K562 (cell line): ENCODE measurements at regions not wholly inside any gene's neighbourhood (a gene's known extent, or its start where the extent isn't known, plus 50 kb on each side); places are given as distances from the start of the nearest gene placed in this dataset.

ENCODE experiments used
- ATAC-seq: fragments of 200-7000 bp; cut with Tn5 transposase; 3 replicates; pipeline ENCODE4 v1.9.1; 2020; ENCODE audit warnings: moderate library complexity
- BruUV-seq: library from RNA; stranded (reverse); fragments of 400-500 nt; replicated peaks from 2 replicates; lab custom pipeline; 2021; lab: Mats Ljungman, UMichigan
- CTCF ChIA-PET: fragments of 300-600 bp; formaldehyde crosslinking; extraction: SDS; loops from one replicate; lab custom pipeline; 2021; ENCODE audit warnings: low intra/inter-chr PET ratio; lab: Yijun Ruan, JAX
- POLR2A ChIA-PET: fragments of 300-600, 350-650 bp; sonication (Branson Sonifier 250); formaldehyde crosslinking; extraction: SDS; loops from one replicate; lab custom pipeline; 2021; ENCODE audit warnings: antibody characterized with exemption, inconsistent platforms; lab: Yijun Ruan, JAX
- DNase-seq, 4 experiments: peaks; one replicate each; pipeline versions ENCODE4 v3.0.0 to v3.0.0-alpha.2; 2011 to 2018; ENCODE audit warnings: low spot score in 3 of 4, mixed read lengths in 3 of 4; ENCODE audit errors: extremely low read depth in 1 of 4
- FAIRE-seq: peaks from 2 replicates; lab custom pipeline; 2011; peaks lifted over from hg19 to GRCh38; lab: Jason Lieb, UNC
- H2AFZ ChIP-seq: 2 replicates; pipeline ENCODE4 v1.6.0; 2011; ENCODE audit warnings: low read depth, low read length, control low read depth, inconsistent platforms
- H3K27ac ChIP-seq: fragments of 200-600 bp; 3 replicates; pipeline ENCODE4 v1.8.0; 2011; ENCODE audit warnings: low read depth, mild to moderate bottlenecking, control low read depth, inconsistent platforms, low read length, moderate library complexity, mixed read lengths; ENCODE audit errors: extremely low read depth
- H3K27me3 ChIP-seq, 2 experiments: fragments of 300-600 bp in 1 of 2; 2 replicates in 1 of 2; 3 replicates in 1 of 2; pipeline versions ENCODE4 v1.6.0 to v1.8.0; 2011; ENCODE audit warnings: inconsistent platforms in 2 of 2, low read length in 2 of 2, mild to moderate bottlenecking in 1 of 2, mixed read lengths in 1 of 2, moderate library complexity in 1 of 2; ENCODE audit not compliant: control insufficient read depth in 2 of 2, insufficient read depth in 2 of 2
- H3K36me3 ChIP-seq: fragments of 300-600 bp; 3 replicates; pipeline ENCODE4 v1.8.0; 2011; ENCODE audit warnings: mild to moderate bottlenecking, low read length, inconsistent platforms; ENCODE audit not compliant: control insufficient read depth, insufficient read depth
- H3K4me1 ChIP-seq, 2 experiments: fragments of 200-600 bp in 1 of 2; replicated peaks in 1 of 2; 2 replicates in 1 of 2; 3 replicates in 1 of 2; pipeline versions ENCODE4 v1.5.1 to v1.8.0; 2011; ENCODE audit warnings: inconsistent platforms in 2 of 2, low read length in 2 of 2, mild to moderate bottlenecking in 1 of 2, mixed read lengths in 1 of 2, moderate library complexity in 1 of 2; ENCODE audit not compliant: control insufficient read depth in 2 of 2, insufficient read depth in 2 of 2
- H3K4me2 ChIP-seq: 2 replicates; pipeline ENCODE4 v1.6.1; 2011; ENCODE audit warnings: low read length, control low read depth, inconsistent platforms, mixed read lengths; ENCODE audit not compliant: insufficient read depth
- H3K4me3 ChIP-seq: fragments of 200-600 bp; sonication (generic), shearing (Covaris generic); 2 replicates; pipeline ENCODE4 v1.5.1; 2016; ENCODE audit warnings: control low read depth, inconsistent platforms
- H3K79me2 ChIP-seq: fragments of 200-600 bp; 3 replicates; pipeline ENCODE4 v1.8.0; 2011; ENCODE audit warnings: low read length, inconsistent platforms; ENCODE audit not compliant: control insufficient read depth, insufficient read depth
- H3K9ac ChIP-seq, 2 experiments: 2 replicates each; pipeline versions ENCODE4 v1.6.0 to v1.6.1; 2011; ENCODE audit warnings: low read depth in 2 of 2, low read length in 2 of 2, control low read depth in 1 of 2, inconsistent platforms in 1 of 2, mild to moderate bottlenecking in 1 of 2, mixed read lengths in 1 of 2; ENCODE audit not compliant: insufficient read depth in 1 of 2
- H3K9me1 ChIP-seq: one replicate; pipeline ENCODE4 v1.6.0; 2011; ENCODE audit warnings: inconsistent platforms, mild to moderate bottlenecking, low read length, moderate library complexity; ENCODE audit not compliant: control insufficient read depth, insufficient read depth
- H3K9me3 ChIP-seq: replicated peaks from 2 replicates; pipeline ENCODE4 v1.5.1; 2011; ENCODE audit warnings: low read depth, low read length, inconsistent platforms; ENCODE audit not compliant: control insufficient read depth, insufficient read depth
- H4K20me1 ChIP-seq: replicated peaks from 2 replicates; pipeline ENCODE4 v1.6.1; 2011; ENCODE audit warnings: low read length, inconsistent platforms, mixed read lengths; ENCODE audit not compliant: control insufficient read depth, insufficient read depth
- CEBPB ChIP-seq: fragments of 450-650 bp; IDR thresholded peaks from 2 replicates; pipeline ENCODE4 v1.6.1; 2016; ENCODE audit warnings: missing genetic modification characterization, missing compliant biosample characterization
- CEBPG ChIP-seq, 3 experiments: fragments of 200-800 bp in 1 of 3; sonication (Bioruptor generic) in 1 of 3; sonication (generic) in 1 of 3; formaldehyde crosslinking in 1 of 3; IDR thresholded peaks in 2 of 3; conservative IDR thresholded peaks in 1 of 3; 2 replicates each; pipeline versions ENCODE4 v1.6.1 to v1.8.0; 2016 to 2022; ENCODE audit warnings: missing compliant biosample characterization in 2 of 3, missing genetic modification characterization in 2 of 3, mild to moderate bottlenecking in 1 of 3, missing genetic modification reagents in 1 of 3
- CHD1 ChIP-seq: fragments of 200-600 bp; sonication (generic); IDR thresholded peaks from one replicate; pipeline ENCODE4 v1.6.1; 2012; ENCODE audit warnings: mild to moderate bottlenecking, moderate library complexity, low read length, inconsistent platforms
- CTBP1 ChIP-seq: fragments of 450-650 bp; IDR thresholded peaks from 2 replicates; pipeline ENCODE4 v1.6.1; 2016; ENCODE audit warnings: borderline replicate concordance
- EGR1 ChIP-seq: fragments of 450-650 bp; conservative IDR thresholded peaks from 2 replicates; pipeline ENCODE4 v1.6.1; 2017; ENCODE audit warnings: mild to moderate bottlenecking
- ETS2 ChIP-seq: IDR thresholded peaks from 2 replicates; pipeline ENCODE4 v1.6.1; 2016; ENCODE audit warnings: borderline replicate concordance, missing genetic modification characterization, mild to moderate bottlenecking, moderate library complexity, missing compliant biosample characterization; ENCODE audit not compliant: poor library complexity, severe bottlenecking
- HMG20A ChIP-seq: fragments of 450-650 bp; formaldehyde crosslinking; conservative IDR thresholded peaks from 2 replicates; pipeline ENCODE4 v1.4.0; 2020; ENCODE audit warnings: mild to moderate bottlenecking, mixed read lengths
- MCM7 ChIP-seq, 2 experiments: fragments of 450-650 bp; IDR thresholded peaks; 2 replicates each; pipeline ENCODE4 v1.6.1; 2016 to 2018
- MEF2A ChIP-seq: IDR thresholded peaks from 2 replicates; pipeline ENCODE4 v1.6.1; 2011; ENCODE audit warnings: low read depth, mild to moderate bottlenecking, low read length, moderate library complexity; ENCODE audit not compliant: control insufficient read depth
- NRF1 ChIP-seq, 2 experiments: fragments of 450-650 bp; IDR thresholded peaks in 1 of 2; conservative IDR thresholded peaks in 1 of 2; 2 replicates each; pipeline ENCODE4 v1.6.1; 2014; ENCODE audit warnings: mild to moderate bottlenecking in 2 of 2
- PHF8 ChIP-seq: fragments of 200-600 bp; sonication (generic); IDR thresholded peaks from 2 replicates; pipeline ENCODE4 v1.6.1; 2012; ENCODE audit warnings: mixed run types, mild to moderate bottlenecking, inconsistent platforms, low read length, moderate library complexity, borderline replicate concordance
- POLR2G ChIP-seq: fragments of 200-400 bp; formaldehyde crosslinking; IDR thresholded peaks from 2 replicates; pipeline ENCODE4 v1.6.1; 2017; ENCODE audit warnings: low read depth, mild to moderate bottlenecking, antibody characterized with exemption, low read length, moderate library complexity
- PPARD ChIP-seq: fragments of 250-450 bp; sonication (Bioruptor Pico); IDR thresholded peaks from 2 replicates; pipeline ENCODE4 v1.8.0; 2022; ENCODE audit warnings: inconsistent platforms, mild to moderate bottlenecking, moderate library complexity
- RBBP5 ChIP-seq: fragments of 200-600 bp; sonication (generic); IDR thresholded peaks from 2 replicates; pipeline ENCODE4 v1.6.1; 2012; ENCODE audit warnings: borderline replicate concordance, mild to moderate bottlenecking, low read length, control low read depth, inconsistent platforms; ENCODE audit not compliant: insufficient read depth, poor library complexity, severe bottlenecking
- RUNX1 ChIP-seq: sonication (generic); IDR thresholded peaks from 2 replicates; pipeline ENCODE4 v1.6.1; 2016; ENCODE audit warnings: antibody characterized with exemption, low read depth
- TRIM28 ChIP-seq: fragments of 450-650 bp; IDR thresholded peaks from 2 replicates; pipeline ENCODE4 v1.6.1; 2017
- ZNF644 ChIP-seq: fragments of 200-800 bp; sonication (Bioruptor generic); IDR thresholded peaks from 2 replicates; pipeline ENCODE4 v1.6.1; 2016; ENCODE audit warnings: low read depth, missing genetic modification characterization, missing compliant biosample characterization
- WGBS: fragments of 100-300 bp; shearing (Covaris generic); methylation state at CpG from one replicate; pipeline ENCODE4 v1.1.6; 2016; ENCODE audit warnings: low coverage, mixed read lengths; ENCODE audit not compliant: insufficient coverage; ENCODE audit errors: missing lambda C conversion rate; 5-methylcytosine and 5-hydroxymethylcytosine counted together
- in situ Hi-C: fragments of 300-500 bp; cut with MboI; formaldehyde crosslinking; loops from 4 replicates; pipeline ENCODE4 v1.15.0; 2018; ENCODE audit warnings: inconsistent platforms, mixed read lengths
- intact Hi-C: fragments of 100-400 bp; cut with micrococcal nuclease; formaldehyde crosslinking; loops from 2 replicates; pipeline ENCODE4 v1.14.2; 2022

- no peak for TF ChIP-seq MCM7 (IDR thresholded peaks at IDR 0.05)
- TF ChIP-seq RUNX1, result no peak
- TF ChIP-seq CEBPG (CRISPR knock-in tag; IDR thresholded peaks at IDR 0.05), result no peak
- no peak for TF ChIP-seq CEBPG (tag; conservative IDR thresholded peaks at IDR 0.05 in 1 of 2, IDR thresholded peaks at IDR 0.05 in 1 of 2)
- no peak for TF ChIP-seq POLR2G
- TF ChIP-seq RBBP5, result no peak
- TF ChIP-seq CTBP1, result no peak
- no peak for TF ChIP-seq PPARD (CRISPR knock-in tag)
- TF ChIP-seq CHD1, result no peak
- no peak for TF ChIP-seq ETS2 (tag)
- no peak for TF ChIP-seq PHF8
- no peak for TF ChIP-seq EGR1
- no peak for TF ChIP-seq MEF2A
- no peak for TF ChIP-seq CEBPB
- TF ChIP-seq HMG20A (CRISPR knock-in tag), result no peak
- no peak for TF ChIP-seq NRF1 (conservative IDR thresholded peaks at IDR 0.05 in 1 of 2, IDR thresholded peaks at IDR 0.05 in 1 of 2)
- no peak for TF ChIP-seq TRIM28
- TF ChIP-seq ZNF644 (tag), result no peak
- Histone ChIP-seq H3K27ac (no peak overlapping the region), H3K4me3 (no peak overlapping the region), H3K27me3 (peaks cover 9 to 12% of the 10 kb centered on the region in 2 experiments; a peak in 4 of 5 replicates), H3K9me3 (no peaks in the 10 kb centered on the region), H2AFZ (no peak overlapping the region), H3K4me1 (no peaks in the 10 kb centered on the region; a peak in 1 of 5 replicates), H3K9me1 (no peaks in the 10 kb centered on the region), H3K4me2 (no peak overlapping the region), H3K79me2 (no peaks in the 10 kb centered on the region), H4K20me1 (no peaks in the 10 kb centered on the region), H3K9ac (no peak overlapping the region), H3K36me3 (no peaks in the 10 kb centered on the region)
- FAIRE-seq (no peak), DNase-seq (no peak), ATAC-seq (no peak)
- CTCF ChIA-PET, result interaction anchor here (0.6 kb wide), 1 partner anchor 903 kb away, joined by 3 read pairs; no protein-coding TSS in a partner anchor
- POLR2A ChIA-PET, result no interaction called here
- in situ Hi-C loops, result no loop called here
- intact Hi-C loops, result no loop called here
- WGBS, result 20% methylated on average over 11 of the region's 11 CpGs
- BruUV-seq, result no TSS peak
Observed at GRCh38 chr6:14380901-14381828, 263.6 kb downstream of the CD83 start.
